ENCODE measurements at regions not wholly inside any gene's neighbourhood (a gene's known extent, or its start where the extent isn't known, plus 50 kb on each side); places are given as distances from the start of the nearest gene placed in this dataset.

GRCh38 chr4:178322524-178323183, 880.4 kb upstream of the AGA start:
- DNase-seq (ENCODE audit: low spot score) (no peak), FAIRE-seq (no peak), ATAC-seq (no peak)
- H3K79me2 ChIP-seq (ENCODE audit: insufficient read depth, low read length): no peaks in the 10 kb centered on the region
- H3K4me3 ChIP-seq (replicated peaks in 1 of 3; ENCODE audit: insufficient read depth in 1 of 3, low read depth in 2 of 3, low read length in 3 of 3): no peak overlapping the region
- H3K27ac ChIP-seq (ENCODE audit: extremely low read length, insufficient read depth, low read length): no peak overlapping the region
- CTCF ChIA-PET (ENCODE audit: low intra/inter-chr PET ratio, low total read pairs): no interaction called here
- intact Hi-C loops (cut with micrococcal nuclease; ENCODE audit: unreplicated experiment): no loop called here
- 2% methylated on average over 5 of the region's 5 CpGs for WGBS (ENCODE audit: low lambda C conversion rate)
- H3K36me3 ChIP-seq (replicated peaks in 1 of 2; ENCODE audit: control insufficient read depth in 1 of 2, insufficient read depth in 2 of 2, low read length in 2 of 2): no peaks in the 10 kb centered on the region
- POLR2A ChIA-PET: no interaction called here
- H3K4me1 ChIP-seq (ENCODE audit: insufficient read depth, low read length): no peaks in the 10 kb centered on the region
- H3K9me3 ChIP-seq (ENCODE audit: low read length): peaks cover 28% of the 10 kb centered on the region
- H2AFZ ChIP-seq (ENCODE audit: low read length): no peak overlapping the region
- no TSS peak for BruUV-seq (replicated peaks)
- H3K4me2 ChIP-seq (ENCODE audit: low read depth, low read length): no peak overlapping the region
- TF ChIP-seq, protein P1, sequence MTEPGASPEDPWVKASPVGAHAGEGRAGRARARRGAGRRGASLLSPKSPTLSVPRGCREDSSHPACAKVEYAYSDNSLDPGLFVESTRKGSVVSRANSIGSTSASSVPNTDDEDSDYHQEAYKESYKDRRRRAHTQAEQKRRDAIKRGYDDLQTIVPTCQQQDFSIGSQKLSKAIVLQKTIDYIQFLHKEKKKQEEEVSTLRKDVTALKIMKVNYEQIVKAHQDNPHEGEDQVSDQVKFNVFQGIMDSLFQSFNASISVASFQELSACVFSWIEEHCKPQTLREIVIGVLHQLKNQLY (CRISPR knock-in tag; IDR thresholded peaks at IDR 0.05): no peak
- TF ChIP-seq HNF4G (IDR thresholded peaks at IDR 0.05; ENCODE audit: borderline replicate concordance, low read depth, low read length) (no peak), HNF4G (CRISPR knock-in tag; IDR thresholded peaks at IDR 0.05; ENCODE audit: borderline replicate concordance, low read depth) (no peak), KLF12 (CRISPR knock-in tag; IDR thresholded peaks at IDR 0.05; ENCODE audit: borderline replicate concordance) (no peak), ZNF329 (CRISPR knock-in tag; IDR thresholded peaks at IDR 0.05; ENCODE audit: low read depth) (no peak), NR1H2 (CRISPR knock-in tag; IDR thresholded peaks at IDR 0.05; ENCODE audit: borderline replicate concordance, low read depth) (no peak), ATM (IDR thresholded peaks at IDR 0.05; ENCODE audit: borderline replicate concordance) (no peak), NFRKB (IDR thresholded peaks at IDR 0.05) (no peak), TFDP2 (CRISPR knock-in tag; IDR thresholded peaks at IDR 0.05) (no peak), ZMYM4 (CRISPR knock-in tag; IDR thresholded peaks at IDR 0.05) (no peak), USF2 (IDR thresholded peaks at IDR 0.05; ENCODE audit: low read depth, low read length) (no peak), USF2 (CRISPR knock-in tag; IDR thresholded peaks at IDR 0.05; ENCODE audit: borderline replicate concordance) (no peak), RFX1 (IDR thresholded peaks at IDR 0.05) (no peak)
- H3K27me3 ChIP-seq (ENCODE audit: control insufficient read depth in 1 of 2, insufficient read depth in 2 of 2, low read length in 2 of 2): no peaks in the 10 kb centered on the region; a peak in 1 of 5 replicates
- no peaks in the 10 kb centered on the region for H4K20me1 ChIP-seq (ENCODE audit: insufficient read depth, low read length)
- H3K9ac ChIP-seq (ENCODE audit: insufficient read depth, low read depth, low read length): no peak overlapping the region
- in situ Hi-C loops (cut with HindIII; ENCODE audit: extremely low pct_ligation_motif_present, low pct_unique_long_range_greater_than_20kb): no loop called here

Data from HepG2 (cell line).